ENCODE measurements at regions not wholly inside any gene's neighbourhood (a gene's known extent, or its start where the extent isn't known, plus 50 kb on each side); places are given as distances from the start of the nearest gene placed in this dataset.

DNA sequence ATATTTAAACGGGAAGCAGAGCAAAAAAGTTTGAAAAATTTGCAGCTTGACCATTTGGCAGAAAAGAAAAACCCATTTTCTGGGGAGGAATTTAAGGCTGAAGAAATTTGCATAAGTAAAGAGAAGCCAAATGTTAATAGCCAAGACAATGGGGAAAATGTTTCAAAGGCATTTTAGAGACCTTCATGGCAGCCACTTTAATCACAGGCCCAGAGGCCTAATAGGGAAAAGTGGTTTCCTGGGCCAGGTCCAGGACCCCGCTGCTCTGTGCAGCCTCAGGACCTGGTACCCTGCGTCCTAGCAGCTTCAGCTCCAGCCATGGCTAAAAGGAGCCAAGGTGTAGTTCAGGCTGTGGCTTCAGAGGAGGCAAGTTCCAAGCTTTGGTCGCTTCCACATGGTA, 507.3 kb downstream of the SLCO4C1 start:
- no peak for TF ChIP-seq SUZ12 (IDR thresholded peaks at IDR 0.05)
- no peak for TF ChIP-seq HDGF (IDR thresholded peaks at IDR 0.05; ENCODE audit: borderline replicate concordance)
- TF ChIP-seq SP1 (IDR thresholded peaks at IDR 0.05), result no peak
- no peak for TF ChIP-seq NFRKB (IDR thresholded peaks at IDR 0.05)
- TF ChIP-seq PKNOX1 (IDR thresholded peaks at IDR 0.05), result no peak
- TF ChIP-seq FOXK2 (IDR thresholded peaks at IDR 0.05), result no peak
- no peak for TF ChIP-seq ARNT (IDR thresholded peaks at IDR 0.05)
- TF ChIP-seq FOXM1 (IDR thresholded peaks at IDR 0.05; ENCODE audit: borderline replicate concordance), result no peak
- TF ChIP-seq ELF4 (IDR thresholded peaks at IDR 0.05), result no peak
- TF ChIP-seq FOXA1 (IDR thresholded peaks at IDR 0.05), result no peak
- no peak for TF ChIP-seq BHLHE40 (IDR thresholded peaks at IDR 0.05; ENCODE audit: borderline replicate concordance)
- TF ChIP-seq CTBP1 (IDR thresholded peaks at IDR 0.05; ENCODE audit: borderline replicate concordance), result no peak

Data from HEK293T (cell line).